GM18909 (cell line): ENCODE measurements at regions not wholly inside any gene's neighbourhood (a gene's known extent, or its start where the extent isn't known, plus 50 kb on each side); places are given as distances from the start of the nearest gene placed in this dataset.
"Not testable (repeated sequence)": the region's sequence is repeated elsewhere in the genome, so short reads cannot be mapped to it uniquely, and the experiment has no call there.

Source experiments
- ATAC-seq: cut with Tn5 transposase; IDR thresholded peaks from one replicate; pipeline ENCODE4 v1.9.1; 2021; ENCODE audit warnings: mild to moderate bottlenecking; ENCODE audit not compliant: unreplicated experiment, poor library complexity

GRCh38 chr18:30271716-30272115, 770.8 kb downstream of the DSC3 start:
- ATAC-seq, result no peak

- ATAC-seq, result no peak
Observed at GRCh38 chr18:30265190-30265589, 777.4 kb downstream of the DSC3 start.

DNA sequence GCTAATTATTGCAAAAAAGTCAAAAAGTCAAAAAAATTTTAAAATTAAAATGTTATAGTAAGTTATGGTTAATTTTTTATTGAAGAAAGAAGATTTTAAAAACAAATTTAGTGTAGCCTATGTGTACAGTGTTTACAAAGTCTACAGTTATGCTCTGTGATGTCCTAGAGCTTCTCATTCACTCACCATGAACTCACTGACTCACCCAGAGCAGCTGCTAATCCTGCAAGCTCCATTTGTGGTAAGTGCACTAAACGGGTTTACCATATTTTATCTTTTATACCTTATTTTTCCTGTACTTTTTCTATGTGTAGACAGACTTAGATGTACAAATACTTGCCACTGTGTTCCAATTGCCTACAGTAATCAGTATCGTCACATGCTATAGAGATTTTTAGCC, 788.2 kb downstream of the DSC3 start:
- ATAC-seq, result no peak

DNA sequence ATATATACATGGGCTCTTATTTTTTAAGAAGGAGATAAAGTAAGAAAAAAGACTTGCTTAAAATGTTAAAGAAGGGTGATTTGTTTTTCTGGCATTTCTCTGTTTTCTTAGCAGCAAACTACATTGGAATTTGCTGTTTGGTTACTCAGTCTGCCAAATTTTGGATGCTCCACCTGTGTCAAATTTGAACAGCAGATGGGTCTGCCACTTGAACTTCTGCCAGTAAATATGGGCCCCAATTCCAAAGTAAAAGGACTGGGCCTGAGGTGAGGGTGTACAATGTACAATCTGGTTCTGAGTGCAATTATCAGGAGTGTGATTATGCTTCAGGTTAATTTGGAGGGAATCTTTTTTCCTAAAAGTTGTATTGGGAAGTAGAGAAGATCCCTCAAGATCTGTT, 794.5 kb downstream of the DSC3 start:
- no peak for ATAC-seq

- no peak for ATAC-seq
Observed at GRCh38 chr18:30245766-30246455, 796.6 kb downstream of the DSC3 start.

DNA sequence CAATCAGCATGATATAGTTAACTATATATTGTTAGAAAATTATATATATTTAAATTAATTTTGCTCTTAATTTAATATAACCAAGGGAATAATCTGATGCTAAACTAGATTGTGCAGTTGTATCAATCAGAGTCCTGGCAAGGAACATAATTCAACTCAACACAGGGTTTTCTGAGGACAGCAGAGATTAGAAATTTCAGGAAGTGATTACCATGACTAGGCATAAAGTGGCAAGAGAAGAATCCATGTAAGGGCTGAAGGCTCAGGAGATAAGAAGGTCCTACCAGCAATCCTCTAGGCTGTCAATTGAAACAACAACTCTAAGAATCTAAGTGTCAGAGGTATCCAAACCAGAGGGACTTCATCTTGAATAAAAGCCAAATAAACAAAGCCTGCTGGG, 807.8 kb downstream of the DSC3 start:
- no peak for ATAC-seq

DNA sequence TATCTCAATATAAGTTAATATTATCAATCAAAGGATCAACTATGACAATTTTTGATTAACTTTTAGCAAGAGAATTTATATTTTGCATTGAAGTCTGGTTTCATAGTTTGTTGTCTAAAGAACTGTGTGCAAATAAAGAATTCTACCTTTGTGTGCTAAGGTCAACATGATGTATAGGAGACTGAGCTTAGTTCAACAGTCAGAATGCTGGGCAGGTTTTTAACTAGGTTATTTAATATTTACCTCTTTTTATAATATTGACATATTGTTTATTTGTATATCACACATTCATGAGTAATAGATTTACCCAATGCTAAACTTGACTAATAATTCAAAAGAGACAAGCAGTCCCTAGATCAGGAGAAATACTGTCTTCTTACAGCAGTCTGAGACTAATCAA, 831.4 kb downstream of the DSC3 start:
- no peak for ATAC-seq

DNA sequence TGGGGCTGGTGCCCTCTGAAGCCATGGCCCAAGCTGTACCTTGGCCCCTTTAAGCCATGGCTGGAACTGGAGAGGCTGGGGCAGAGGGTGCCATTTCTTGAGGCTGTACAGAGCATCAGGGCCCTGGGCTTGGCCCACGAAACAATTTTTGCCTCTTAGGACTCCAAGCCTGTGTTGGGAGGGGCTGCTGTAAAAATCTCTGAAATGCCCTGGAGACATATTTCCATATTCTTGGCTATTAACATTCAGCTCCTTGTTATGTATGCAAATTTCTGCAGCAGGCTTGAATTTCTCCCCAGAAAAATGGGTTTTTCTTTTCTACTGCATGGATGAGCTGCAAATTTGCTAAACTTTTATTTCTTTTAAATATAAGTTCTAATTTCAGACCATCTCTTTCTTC, 834.0 kb downstream of the DSC3 start:
- ATAC-seq, result no peak

DNA sequence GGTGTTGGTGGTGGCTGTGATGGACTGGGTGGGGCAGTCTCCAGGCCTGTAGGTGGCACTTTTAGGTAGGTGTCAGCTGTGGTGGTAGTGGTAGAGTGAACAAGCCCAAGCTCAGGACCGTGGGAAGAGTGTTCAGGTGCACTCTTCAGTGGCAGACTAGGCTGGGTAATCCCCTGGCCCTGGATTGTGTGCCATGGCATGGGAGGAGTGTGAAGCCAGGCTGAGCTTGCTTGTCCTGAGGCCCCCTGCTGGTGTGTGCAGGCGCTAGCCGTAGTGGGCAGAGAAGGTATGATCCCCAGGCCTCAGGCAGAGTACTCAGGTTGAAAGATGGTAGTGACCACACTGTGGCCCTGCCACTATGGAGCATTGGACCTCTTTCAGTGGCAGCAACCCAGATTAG, 850.3 kb downstream of the DSC3 start:
- no peak for ATAC-seq

- no peak for ATAC-seq
Observed at GRCh38 chr18:30186245-30186644, 856.3 kb downstream of the DSC3 start.

GRCh38 chr18:30177056-30177455, 865.5 kb downstream of the DSC3 start:
- no peak for ATAC-seq

DNA sequence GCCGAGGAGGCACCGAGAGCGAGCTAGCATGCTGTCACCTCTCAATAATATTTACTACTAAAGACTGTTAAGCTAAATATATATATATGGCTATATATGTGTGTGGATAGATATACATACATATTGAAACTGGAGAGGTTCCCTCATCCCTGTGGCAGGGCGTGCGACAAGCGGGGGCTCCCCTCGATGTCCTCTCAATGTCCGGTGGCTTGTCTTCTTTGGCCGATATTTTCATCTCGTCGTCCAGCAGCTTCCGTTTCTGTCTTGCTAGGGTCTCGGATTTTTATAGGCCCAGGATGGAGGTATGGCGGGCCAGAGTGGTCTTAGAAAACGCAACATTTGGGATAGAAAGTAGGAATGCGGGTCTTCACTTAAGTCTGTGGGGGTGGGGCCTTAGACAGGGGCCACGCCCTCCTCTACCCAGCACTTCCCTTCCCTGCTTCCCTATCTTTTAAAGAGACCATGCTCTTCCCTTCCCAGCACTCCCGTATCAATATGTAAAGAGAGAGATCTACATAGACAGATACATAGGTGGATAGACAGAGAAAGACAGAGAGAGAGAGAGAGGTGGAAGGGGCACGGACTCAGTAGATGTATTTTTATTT, 866.8 kb downstream of the DSC3 start:
- no peak for ATAC-seq

GRCh38 chr18:30175061-30175574, 867.4 kb downstream of the DSC3 start:
- ATAC-seq, result no peak

- no peak for ATAC-seq
Observed at GRCh38 chr18:30163573-30163972, 879.0 kb downstream of the DSC3 start.

DNA sequence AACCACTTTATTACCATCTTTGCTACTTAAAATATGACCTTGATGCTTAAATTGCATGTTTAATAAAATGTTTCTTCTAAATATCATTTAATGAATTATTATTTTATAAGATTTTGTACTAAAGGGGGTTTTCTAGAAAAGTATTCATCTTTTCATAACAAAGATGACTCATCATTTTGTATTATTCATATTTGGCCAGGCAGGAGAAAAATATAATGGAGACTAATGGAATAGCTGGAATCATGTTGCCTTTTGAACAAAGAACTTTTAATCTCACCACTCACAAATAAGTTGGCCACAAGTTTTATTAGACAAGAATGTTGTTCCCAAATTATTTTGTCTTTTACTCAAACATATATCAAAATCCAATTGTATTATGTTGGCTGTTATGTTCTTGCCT, 882.4 kb downstream of the DSC3 start:
- no peak for ATAC-seq

- no peak for ATAC-seq
Observed at GRCh38 chr18:30150586-30151250, 891.8 kb downstream of the DSC3 start.

- no peak for ATAC-seq
Observed at GRCh38 chr18:30149585-30149984, 893.0 kb downstream of the DSC3 start.

GRCh38 chr18:30142870-30143269, 899.7 kb downstream of the DSC3 start:
- ATAC-seq, result no peak

- ATAC-seq, result no peak
Observed at GRCh38 chr18:30142248-30142647, 900.3 kb downstream of the DSC3 start.

GRCh38 chr18:30141506-30141905, 901.0 kb downstream of the DSC3 start:
- not testable (repeated sequence) for ATAC-seq

- ATAC-seq, result no peak
Observed at GRCh38 chr18:30139631-30140287, 902.8 kb downstream of the DSC3 start.
